ENCODE measurements at regions not wholly inside any gene's neighbourhood (a gene's known extent, or its start where the extent isn't known, plus 50 kb on each side); places are given as distances from the start of the nearest gene placed in this dataset.
"Not testable (repeated sequence)": the region's sequence is repeated elsewhere in the genome, so short reads cannot be mapped to it uniquely, and the experiment has no call there.

DNA sequence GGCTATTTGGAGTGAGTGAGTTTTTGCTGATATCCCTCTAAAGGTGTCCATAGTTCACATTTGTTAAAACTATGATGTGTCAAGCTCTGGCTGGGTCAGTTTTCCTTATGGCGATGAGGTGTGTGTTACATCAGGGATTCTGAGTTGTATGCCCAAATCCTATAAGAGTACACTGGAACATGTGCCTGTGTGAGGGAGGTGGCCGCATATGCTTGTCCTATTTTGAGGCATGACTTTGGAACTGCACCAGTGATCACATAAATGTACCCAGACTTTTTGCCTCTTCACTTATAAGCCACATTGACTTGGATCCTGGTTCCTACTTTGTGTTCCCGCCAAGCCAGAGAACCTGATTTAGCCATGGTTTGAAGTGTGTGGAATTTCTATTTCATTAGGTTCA is 140.3 kb upstream of the RXFP2 start:
- H3K4me3 ChIP-seq (replicated peaks in 1 of 3; ENCODE audit: low read depth in 2 of 3, low read length in 3 of 3) = no peak overlapping the region
- no peaks in the 10 kb centered on the region for H3K36me3 ChIP-seq (replicated peaks in 1 of 2; ENCODE audit: control insufficient read depth in 1 of 2, insufficient read depth in 2 of 2, low read length in 2 of 2)
- no peaks in the 10 kb centered on the region for H3K79me2 ChIP-seq (ENCODE audit: insufficient read depth, low read length)
- Mint-ChIP-seq H3K27ac (no peak overlapping the region), H3K36me3 (no peaks in the 10 kb centered on the region), H3K9me3 (peaks cover 0 to 2% (median 0%) of the 10 kb centered on the region in 7 donors), H3K4me3 (no peak overlapping the region), H3K4me1 (no peaks in the 10 kb centered on the region), H3K27me3 (ENCODE audit: low read depth in 3 of 3) (peaks cover 0 to 2% (median 1%) of the 10 kb centered on the region in 3 donors)
- H3K9ac ChIP-seq (ENCODE audit: insufficient read depth, low read length, poor library complexity, severe bottlenecking) = no peak overlapping the region
- TF ChIP-seq CTCF (IDR thresholded peaks at IDR 0.05) = no peak
- 100% methylated on average over 1 of the region's 3 CpGs for WGBS (ENCODE audit: insufficient coverage)
- no peak overlapping the region for H3K27ac ChIP-seq (ENCODE audit: low read depth in 1 of 2, low read length in 2 of 2)
- no peak for DNase-seq
- H3K4me2 ChIP-seq (replicated peaks; ENCODE audit: extremely low read depth, low read length, poor library complexity, severe bottlenecking) = no peak overlapping the region
- intact Hi-C loops (cut with micrococcal nuclease) = no loop called here
- H3K4me1 ChIP-seq (ENCODE audit: control insufficient read depth in 1 of 2, insufficient read depth in 2 of 2, low read length in 2 of 2) = no peaks in the 10 kb centered on the region
- no peaks in the 10 kb centered on the region for H4K20me1 ChIP-seq (ENCODE audit: insufficient read depth, low read length)
- H2AFZ ChIP-seq (ENCODE audit: insufficient read depth, low read depth, low read length, poor library complexity, severe bottlenecking) = no peak overlapping the region
- no peaks in the 10 kb centered on the region for H3K27me3 ChIP-seq (ENCODE audit: control insufficient read depth in 2 of 2, insufficient read depth in 2 of 2, low read length in 2 of 2)
- no peaks in the 10 kb centered on the region for H3K9me3 ChIP-seq (replicated peaks in 1 of 2; ENCODE audit: control insufficient read depth in 1 of 2, insufficient read depth in 1 of 2, low read length in 2 of 2)

DNA sequence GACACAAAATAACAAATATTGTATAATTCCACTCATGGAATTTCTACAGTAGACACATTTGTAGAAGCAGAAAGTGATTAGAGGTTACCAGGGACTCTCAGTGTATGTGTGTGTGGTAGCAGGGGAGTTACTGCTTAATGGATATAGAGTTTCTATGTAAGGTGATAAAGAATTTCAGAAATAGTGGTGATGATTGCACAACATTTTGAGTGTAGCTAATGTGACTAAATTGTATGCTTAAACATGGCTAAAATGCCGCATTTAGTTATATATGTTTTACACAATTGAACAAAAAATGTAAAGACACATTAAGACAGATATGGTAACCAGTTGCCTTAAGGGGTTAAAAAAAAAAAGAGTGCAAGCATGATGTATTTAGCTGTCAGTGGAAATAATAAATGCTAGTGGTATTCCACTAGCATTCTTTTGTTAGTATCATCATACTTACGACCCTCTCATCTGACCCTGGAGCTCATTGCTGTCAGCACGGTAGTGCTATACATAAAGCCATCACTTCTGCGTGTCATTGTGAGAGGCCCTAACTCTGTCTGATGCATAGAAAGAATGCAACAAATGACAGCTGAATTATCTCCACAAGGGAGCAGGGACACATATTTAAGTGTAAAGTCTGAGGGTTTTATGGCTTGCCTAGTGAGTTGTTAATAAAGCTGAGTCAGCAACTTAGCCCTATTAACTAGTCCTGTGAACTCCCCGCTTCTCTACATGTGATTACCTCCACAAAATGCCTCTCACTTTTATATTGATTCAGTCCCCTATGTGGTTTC is 134.1 kb upstream of the RXFP2 start:
- Mint-ChIP-seq H3K4me3 (no peak overlapping the region), H3K27ac (no peak overlapping the region), H3K4me1 (no peaks in the 10 kb centered on the region), H3K9me3 (peaks cover 2 to 19% (median 5%) of the 10 kb centered on the region in 7 donors), H3K36me3 (peaks cover 3 to 8% of the 10 kb centered on the region in 2 donors), H3K27me3 (ENCODE audit: low read depth in 3 of 3) (peaks cover under 1 to 6% (median 5%) of the 10 kb centered on the region in 3 donors)
- H3K27me3 ChIP-seq (ENCODE audit: control insufficient read depth in 2 of 2, insufficient read depth in 2 of 2, low read length in 2 of 2) = no peaks in the 10 kb centered on the region
- H3K4me1 ChIP-seq (ENCODE audit: control insufficient read depth in 1 of 2, insufficient read depth in 2 of 2, low read length in 2 of 2) = no peaks in the 10 kb centered on the region
- no peak overlapping the region for H3K9ac ChIP-seq (ENCODE audit: insufficient read depth, low read length, poor library complexity, severe bottlenecking)
- no peaks in the 10 kb centered on the region for H3K36me3 ChIP-seq (replicated peaks in 1 of 2; ENCODE audit: control insufficient read depth in 1 of 2, insufficient read depth in 2 of 2, low read length in 2 of 2)
- no peak overlapping the region for H3K4me3 ChIP-seq (replicated peaks in 1 of 3; ENCODE audit: low read depth in 2 of 3, low read length in 3 of 3)
- no peak overlapping the region for H2AFZ ChIP-seq (ENCODE audit: insufficient read depth, low read depth, low read length, poor library complexity, severe bottlenecking)
- no peak overlapping the region for H3K27ac ChIP-seq (ENCODE audit: low read depth in 1 of 2, low read length in 2 of 2)
- no peak overlapping the region for H3K4me2 ChIP-seq (replicated peaks; ENCODE audit: extremely low read depth, low read length, poor library complexity, severe bottlenecking)
- no peak for TF ChIP-seq CTCF (IDR thresholded peaks at IDR 0.05)
- no peak for DNase-seq
- no peaks in the 10 kb centered on the region for H4K20me1 ChIP-seq (ENCODE audit: insufficient read depth, low read length)
- no peaks in the 10 kb centered on the region for H3K9me3 ChIP-seq (replicated peaks in 1 of 2; ENCODE audit: control insufficient read depth in 1 of 2, insufficient read depth in 1 of 2, low read length in 2 of 2)
- 100% methylated on average over 2 of the region's 5 CpGs for WGBS (ENCODE audit: insufficient coverage)
- intact Hi-C loops (cut with micrococcal nuclease) = no loop called here
- H3K79me2 ChIP-seq (ENCODE audit: insufficient read depth, low read length) = no peaks in the 10 kb centered on the region

GRCh38 chr13:31607531-31607930 is 131.8 kb upstream of the RXFP2 start:
- H3K27me3 Mint-ChIP-seq (ENCODE audit: low read depth in 3 of 3); H3K27me3 ChIP-seq (ENCODE audit: control insufficient read depth in 2 of 2, insufficient read depth in 2 of 2, low read length in 2 of 2); H3K4me3 Mint-ChIP-seq; H4K20me1 ChIP-seq (ENCODE audit: insufficient read depth, low read length); H3K9me3 ChIP-seq (replicated peaks in 1 of 2; ENCODE audit: control insufficient read depth in 1 of 2, insufficient read depth in 1 of 2, low read length in 2 of 2); intact Hi-C loops (cut with micrococcal nuclease); H3K4me1 Mint-ChIP-seq; H3K36me3 Mint-ChIP-seq; DNase-seq; H3K4me1 ChIP-seq (ENCODE audit: control insufficient read depth in 1 of 2, insufficient read depth in 2 of 2, low read length in 2 of 2); H3K4me2 ChIP-seq (replicated peaks; ENCODE audit: extremely low read depth, low read length, poor library complexity, severe bottlenecking); H3K4me3 ChIP-seq (replicated peaks in 1 of 3; ENCODE audit: low read depth in 2 of 3, low read length in 3 of 3); H3K79me2 ChIP-seq (ENCODE audit: insufficient read depth, low read length); H3K27ac Mint-ChIP-seq; H3K27ac ChIP-seq (ENCODE audit: low read depth in 1 of 2, low read length in 2 of 2); H2AFZ ChIP-seq (ENCODE audit: insufficient read depth, low read depth, low read length, poor library complexity, severe bottlenecking); H3K36me3 ChIP-seq (replicated peaks in 1 of 2; ENCODE audit: control insufficient read depth in 1 of 2, insufficient read depth in 2 of 2, low read length in 2 of 2); H3K9ac ChIP-seq (ENCODE audit: insufficient read depth, low read length, poor library complexity, severe bottlenecking): not testable (repeated sequence)
- peaks cover 2 to 23% (median 8%) of the 10 kb centered on the region in 7 donors for H3K9me3 Mint-ChIP-seq
- 75% methylated on average over 4 of the region's 7 CpGs for WGBS (ENCODE audit: insufficient coverage)
